Mesendoderm (in vitro differentiated cells): ENCODE measurements at regions not wholly inside any gene's neighbourhood (a gene's known extent, or its start where the extent isn't known, plus 50 kb on each side); places are given as distances from the start of the nearest gene placed in this dataset. TPM values are rescaled to one million over a fixed set of nuclear protein-coding genes. Genes with fewer than 3 reads are reported as not detected.

Experiments
- DNase-seq: peaks from one replicate; pipeline ENCODE4 v3.0.0; 2013
- H2AK5ac ChIP-seq: 2 replicates; pipeline ENCODE4 v1.6.1; 2013; ENCODE audit warnings: low read length, inconsistent platforms
- H2BK120ac ChIP-seq: 2 replicates; pipeline ENCODE4 v1.6.1; 2013; ENCODE audit warnings: low read depth, mild to moderate bottlenecking, low read length, moderate library complexity, mixed read lengths
- H2BK15ac ChIP-seq: replicated peaks from 2 replicates; pipeline ENCODE4 v1.6.1; 2013; ENCODE audit warnings: low read depth, mild to moderate bottlenecking, moderate library complexity
- H2BK5ac ChIP-seq: 2 replicates; pipeline ENCODE4 v1.6.1; 2013; ENCODE audit warnings: low read length, inconsistent platforms
- H3K18ac ChIP-seq: 2 replicates; pipeline ENCODE4 v1.6.1; 2013; ENCODE audit warnings: mild to moderate bottlenecking, low read length, mixed read lengths
- H3K23ac ChIP-seq: one replicate; pipeline ENCODE4 v1.6.1; 2013; ENCODE audit warnings: low read length
- H3K27ac ChIP-seq: 2 replicates; pipeline ENCODE4 v1.5.1; 2013; ENCODE audit warnings: low read depth, mild to moderate bottlenecking, inconsistent platforms, low read length, moderate library complexity
- H3K27me3 ChIP-seq: 2 replicates; pipeline ENCODE4 v1.6.1; 2013; ENCODE audit warnings: low read length, control low read depth, mild to moderate bottlenecking, inconsistent platforms; ENCODE audit not compliant: insufficient read depth, poor library complexity
- H3K36me3 ChIP-seq: 2 replicates; pipeline ENCODE4 v1.6.1; 2013; ENCODE audit warnings: low read length, inconsistent platforms; ENCODE audit not compliant: control insufficient read depth, insufficient read depth
- H3K4ac ChIP-seq: one replicate; pipeline ENCODE4 v1.6.1; 2013; ENCODE audit warnings: low read depth, mild to moderate bottlenecking, low read length, moderate library complexity
- H3K4me1 ChIP-seq: 2 replicates; pipeline ENCODE4 v1.6.1; 2013; ENCODE audit warnings: low read depth, low read length, inconsistent platforms; ENCODE audit not compliant: control insufficient read depth
- H3K4me2 ChIP-seq: 2 replicates; pipeline ENCODE4 v1.6.1; 2013; ENCODE audit warnings: low read length
- H3K4me3 ChIP-seq: 2 replicates; pipeline ENCODE4 v1.5.1; 2013; ENCODE audit warnings: mild to moderate bottlenecking, low read length
- H3K56ac ChIP-seq: one replicate; pipeline ENCODE4 v1.6.1; 2013; ENCODE audit warnings: low read length
- H3K79me1 ChIP-seq: 2 replicates; pipeline ENCODE4 v1.6.1; 2013; ENCODE audit warnings: low read length, inconsistent platforms
- H3K79me2 ChIP-seq: 2 replicates; pipeline ENCODE4 v1.6.1; 2013; ENCODE audit warnings: mild to moderate bottlenecking, low read length; ENCODE audit not compliant: control insufficient read depth, insufficient read depth
- H3K9ac ChIP-seq: 2 replicates; pipeline ENCODE4 v1.6.1; 2013; ENCODE audit warnings: low read length, inconsistent platforms
- H4K5ac ChIP-seq: one replicate; pipeline ENCODE4 v1.6.1; 2013; ENCODE audit warnings: low read length
- H4K8ac ChIP-seq: one replicate; pipeline ENCODE4 v1.6.1; 2013; ENCODE audit warnings: low read depth, mild to moderate bottlenecking, control low read depth, low read length, moderate library complexity
- WGBS: extraction: QIAGEN DNeasy Blood & Tissue Kit; methylation state at CpG from one replicate; pipeline ENCODE4 v1.1.7; 2013; ENCODE audit warnings: low lambda C conversion rate, missing lambda C conversion rate; ENCODE audit not compliant: insufficient coverage; ENCODE audit errors: extremely low coverage; 5-methylcytosine and 5-hydroxymethylcytosine counted together
- small RNA-seq: library from polyadenylated mRNA; stranded (forward); fragments of <200 nt; extraction: miRNeasy Mini kit (QIAGEN cat#:217004); gene quantifications from one replicate; pipeline ENCODE3, GENCODE V24; 2013; ENCODE audit not compliant: insufficient read depth

GRCh38 chr14:38150075-38150474, 57.6 kb upstream of the SSTR1 start:
- Histone ChIP-seq H4K5ac (no peak overlapping the region), H2BK120ac (peak overlapping the region; percentile 28), H3K23ac (no peak overlapping the region), H3K56ac (no peak overlapping the region), H2BK15ac (peak overlapping the region; percentile 85), H3K27me3 (no peaks in the 10 kb centered on the region), H3K27ac (no peak overlapping the region), H3K9ac (no peak overlapping the region), H3K4me3 (no peak overlapping the region), H3K36me3 (no peaks in the 10 kb centered on the region), H4K8ac (no peak overlapping the region), H2AK5ac (no peak overlapping the region), H3K4me1 (peaks cover 4% of the 10 kb centered on the region), H2BK5ac (no peak overlapping the region), H3K18ac (no peak overlapping the region), H3K79me2 (no peaks in the 10 kb centered on the region), H3K4me2 (no peak overlapping the region), H3K4ac (no peak overlapping the region), H3K79me1 (no peaks in the 10 kb centered on the region)
- no CpG with 5 or more reads among the region's 3 CpGs for WGBS
- DNase-seq, result no peak

Small RNA genes in the stretch of these regions (small RNA-seq; reads per million reads assigned to genes)
- not detected for gene RF00406
- not detected for gene RNU6-1277P
